Right lobe of liver (tissue), 4 donors: ENCODE measurements at regions not wholly inside any gene's neighbourhood (a gene's known extent, or its start where the extent isn't known, plus 50 kb on each side); places are given as distances from the start of the nearest gene placed in this dataset.

ENCODE experiments used
- CTCF ChIP-seq, 4 donors: fragments of 200-600 bp in 3 of 4; fragments of 450-650 bp in 1 of 4; IDR thresholded peaks; one replicate each; pipeline versions ENCODE4 v1.5.1 to v1.8.0; 2016 to 2022; ENCODE audit warnings: antibody characterized with exemption in 4 of 4, mild to moderate bottlenecking in 2 of 4
- POLR2A ChIP-seq: fragments of 450-650 bp; IDR thresholded peaks from one replicate; pipeline ENCODE4 v1.6.1; 2017; ENCODE audit warnings: antibody characterized with exemption, mild to moderate bottlenecking
- donor health status: DM: no; HTN: no; CAD: no.
- donor health status: DM: no; HTN: no; CAD: no.
- donor health status: DM: no; HTN: yes; CAD: no.

- TF ChIP-seq POLR2A (no peak), CTCF (IDR thresholded peaks at IDR 0.05) (no peak)
These were observed 541.6 kb downstream of the REEP3 start for GRCh38 chr10:64062793-64063192.
